ENCODE measurements at regions not wholly inside any gene's neighbourhood (a gene's known extent, or its start where the extent isn't known, plus 50 kb on each side); places are given as distances from the start of the nearest gene placed in this dataset.
"Not testable (repeated sequence)": the region's sequence is repeated elsewhere in the genome, so short reads cannot be mapped to it uniquely, and the experiment has no call there.

DNA sequence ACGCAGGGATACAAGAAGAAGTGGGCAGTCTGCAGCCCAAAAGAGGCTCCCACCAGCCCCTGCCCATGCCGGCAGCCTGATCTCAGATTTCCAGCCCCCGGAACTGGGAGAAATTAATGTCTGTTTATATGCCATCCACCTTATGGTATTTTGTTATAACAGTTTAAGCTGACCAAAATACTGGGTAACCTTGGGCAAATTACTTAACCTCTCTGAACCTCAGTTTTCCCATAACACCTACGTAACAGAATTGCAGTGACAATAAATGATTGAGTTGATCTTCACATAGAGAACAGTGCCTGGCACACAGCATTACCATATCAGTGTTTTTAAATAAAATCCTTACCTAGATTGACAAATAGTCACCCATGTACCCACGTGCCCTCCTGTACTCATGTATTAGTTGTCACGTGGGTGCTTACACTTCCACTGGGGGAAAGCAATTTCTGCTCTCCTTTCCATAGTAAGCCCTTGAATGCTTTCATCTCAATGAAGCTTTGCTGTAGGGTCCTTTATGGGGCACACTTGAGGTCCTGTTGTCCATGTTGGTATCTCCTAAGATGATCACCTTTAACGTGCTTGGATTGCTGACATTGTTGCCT, 54.2 kb upstream of the PHF21A start:
- Histone ChIP-seq H3K79me2 (ENCODE audit: control insufficient read depth, insufficient read depth, low read length) (no peaks in the 10 kb centered on the region), H3K27ac (ENCODE audit: insufficient read depth, low read depth, low read length) (no peak overlapping the region), H4K20me1 (replicated peaks; ENCODE audit: control insufficient read depth, extremely low read depth, insufficient read depth, low read length) (no peaks in the 10 kb centered on the region), H3K27me3 (ENCODE audit: control insufficient read depth in 2 of 2, insufficient read depth in 2 of 2, low read length in 2 of 2) (peaks cover 3 to 6% of the 10 kb centered on the region in 2 experiments), H3K9me1 (replicated peaks; ENCODE audit: control insufficient read depth, extremely low read depth, insufficient read depth, low read length) (no peaks in the 10 kb centered on the region), H2AFZ (ENCODE audit: low read depth, low read length) (no peak overlapping the region), H3K4me1 (ENCODE audit: control insufficient read depth, extremely low read depth, insufficient read depth, low read length) (no peaks in the 10 kb centered on the region), H3K4me3 (replicated peaks in 1 of 3; ENCODE audit: insufficient read depth in 1 of 3, low read depth in 1 of 3, low read length in 3 of 3) (no peak overlapping the region), H3K4me2 (ENCODE audit: insufficient read depth, low read length) (no peak overlapping the region), H3K9ac (replicated peaks; ENCODE audit: extremely low read depth, insufficient read depth, low read length) (no peak overlapping the region), H3K9me3 (replicated peaks; ENCODE audit: control insufficient read depth, insufficient read depth, low read length) (no peaks in the 10 kb centered on the region), H3K36me3 (ENCODE audit: control insufficient read depth in 2 of 2, extremely low read depth in 1 of 2, insufficient read depth in 2 of 2, low read length in 2 of 2) (no peaks in the 10 kb centered on the region)
- dilution Hi-C loops (cut with MboI; ENCODE audit: extremely low pct_ligation_motif_present, low sequenced_read_pairs) = no loop called here
- no TSS peak for BruUV-seq (replicated peaks)
- FAIRE-seq (no peak), DNase-seq (ENCODE audit: low read depth, low spot score) (no peak)
- intact Hi-C loops (cut with micrococcal nuclease) = no loop called here
- TF ChIP-seq, protein P1, sequence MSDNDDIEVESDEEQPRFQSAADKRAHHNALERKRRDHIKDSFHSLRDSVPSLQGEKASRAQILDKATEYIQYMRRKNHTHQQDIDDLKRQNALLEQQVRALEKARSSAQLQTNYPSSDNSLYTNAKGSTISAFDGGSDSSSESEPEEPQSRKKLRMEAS (IDR thresholded peaks at IDR 0.05; ENCODE audit: insufficient read depth, insufficient read length) = no peak
- TF ChIP-seq, protein P2, sequence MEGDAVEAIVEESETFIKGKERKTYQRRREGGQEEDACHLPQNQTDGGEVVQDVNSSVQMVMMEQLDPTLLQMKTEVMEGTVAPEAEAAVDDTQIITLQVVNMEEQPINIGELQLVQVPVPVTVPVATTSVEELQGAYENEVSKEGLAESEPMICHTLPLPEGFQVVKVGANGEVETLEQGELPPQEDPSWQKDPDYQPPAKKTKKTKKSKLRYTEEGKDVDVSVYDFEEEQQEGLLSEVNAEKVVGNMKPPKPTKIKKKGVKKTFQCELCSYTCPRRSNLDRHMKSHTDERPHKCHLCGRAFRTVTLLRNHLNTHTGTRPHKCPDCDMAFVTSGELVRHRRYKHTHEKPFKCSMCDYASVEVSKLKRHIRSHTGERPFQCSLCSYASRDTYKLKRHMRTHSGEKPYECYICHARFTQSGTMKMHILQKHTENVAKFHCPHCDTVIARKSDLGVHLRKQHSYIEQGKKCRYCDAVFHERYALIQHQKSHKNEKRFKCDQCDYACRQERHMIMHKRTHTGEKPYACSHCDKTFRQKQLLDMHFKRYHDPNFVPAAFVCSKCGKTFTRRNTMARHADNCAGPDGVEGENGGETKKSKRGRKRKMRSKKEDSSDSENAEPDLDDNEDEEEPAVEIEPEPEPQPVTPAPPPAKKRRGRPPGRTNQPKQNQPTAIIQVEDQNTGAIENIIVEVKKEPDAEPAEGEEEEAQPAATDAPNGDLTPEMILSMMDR (IDR thresholded peaks at IDR 0.05; ENCODE audit: extremely low read depth in 1 of 2, insufficient read depth in 1 of 2, low read depth in 1 of 2, low read length in 2 of 2) = no peak
- TF ChIP-seq MYC (IDR thresholded peaks at IDR 0.05; ENCODE audit: low read depth, low read length) (no peak), POLR2A (IDR thresholded peaks at IDR 0.05; ENCODE audit: low read depth, low read length) (no peak), JUN (IDR thresholded peaks at IDR 0.05; ENCODE audit: borderline replicate concordance, insufficient read depth, insufficient read length, low read depth) (no peak), POLR2AphosphoS5 (IDR thresholded peaks at IDR 0.05; ENCODE audit: insufficient read depth, low read depth, low read length) (no peak), FOS (IDR thresholded peaks at IDR 0.05; ENCODE audit: borderline replicate concordance, insufficient read depth, low read length) (no peak), GATA2 (IDR thresholded peaks at IDR 0.05; ENCODE audit: insufficient read depth, insufficient read length, low read depth, low read length) (no peak), EZH2 (IDR thresholded peaks at IDR 0.05; ENCODE audit: borderline replicate concordance, low read depth, low read length, severe bottlenecking) (no peak)
- ChIA-PET CTCF (interaction anchor here (1.0 kb wide), 1 partner anchor 9 kb away, joined by 4 read pairs; no protein-coding TSS in a partner anchor), POLR2A (no interaction called here)

DNA sequence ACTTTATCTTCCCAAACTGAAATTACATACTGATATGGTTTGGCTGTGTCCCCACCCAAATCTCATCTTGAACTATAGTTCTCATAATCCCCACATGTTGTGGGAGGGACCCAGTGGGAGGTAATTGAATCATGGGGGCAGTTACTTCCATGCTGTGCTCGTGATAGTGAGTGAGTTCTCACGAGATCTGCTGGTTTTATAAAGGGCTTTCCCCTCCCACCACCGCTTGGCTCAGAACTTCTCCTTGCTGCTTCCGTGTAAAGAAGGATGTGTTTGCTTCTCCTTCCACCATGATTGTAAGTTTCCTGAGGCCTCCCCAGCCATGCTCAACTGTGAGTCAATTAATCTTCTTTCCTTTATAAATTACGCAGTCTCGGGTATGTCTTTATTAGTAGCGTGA, 50.4 kb upstream of the PHF21A start:
- CTCF ChIA-PET; POLR2A ChIA-PET; H3K4me2 ChIP-seq (ENCODE audit: insufficient read depth, low read length); H3K27ac ChIP-seq (ENCODE audit: insufficient read depth, low read depth, low read length); BruUV-seq (replicated peaks); H3K36me3 ChIP-seq (ENCODE audit: control insufficient read depth in 2 of 2, extremely low read depth in 1 of 2, insufficient read depth in 2 of 2, low read length in 2 of 2); H3K9ac ChIP-seq (replicated peaks; ENCODE audit: extremely low read depth, insufficient read depth, low read length); H3K4me3 ChIP-seq (replicated peaks in 1 of 3; ENCODE audit: insufficient read depth in 1 of 3, low read depth in 1 of 3, low read length in 3 of 3); dilution Hi-C loops (cut with MboI; ENCODE audit: extremely low pct_ligation_motif_present, low sequenced_read_pairs); intact Hi-C loops (cut with micrococcal nuclease); FAIRE-seq; H3K9me3 ChIP-seq (replicated peaks; ENCODE audit: control insufficient read depth, insufficient read depth, low read length); H4K20me1 ChIP-seq (replicated peaks; ENCODE audit: control insufficient read depth, extremely low read depth, insufficient read depth, low read length); H3K4me1 ChIP-seq (ENCODE audit: control insufficient read depth, extremely low read depth, insufficient read depth, low read length); H3K27me3 ChIP-seq (ENCODE audit: control insufficient read depth in 2 of 2, insufficient read depth in 2 of 2, low read length in 2 of 2); H2AFZ ChIP-seq (ENCODE audit: low read depth, low read length); DNase-seq (ENCODE audit: low read depth, low spot score); H3K9me1 ChIP-seq (replicated peaks; ENCODE audit: control insufficient read depth, extremely low read depth, insufficient read depth, low read length); H3K79me2 ChIP-seq (ENCODE audit: control insufficient read depth, insufficient read depth, low read length): not testable (repeated sequence)

Measured in endothelial cell of umbilical vein (primary cell).